Stimulated activated CD4-positive, alpha-beta T cell treated with anti-CD3 and anti-CD28 coated beads, Interleukin-4, amount 100 ng/mL, for 1 hour (primary cell): ENCODE measurements at regions not wholly inside any gene's neighbourhood (a gene's known extent, or its start where the extent isn't known, plus 50 kb on each side); places are given as distances from the start of the nearest gene placed in this dataset.

ENCODE experiments used
- DNase-seq: peaks from one replicate; pipeline ENCODE4 v3.0.0-alpha.2; 2020

- DNase-seq = no peak
These were observed 52.8 kb downstream of the PPP1R2C start for GRCh38 chrX:42725196-42725595.

- DNase-seq = no peak
These were observed 57.8 kb downstream of the PPP1R2C start for GRCh38 chrX:42720209-42720608.

DNA sequence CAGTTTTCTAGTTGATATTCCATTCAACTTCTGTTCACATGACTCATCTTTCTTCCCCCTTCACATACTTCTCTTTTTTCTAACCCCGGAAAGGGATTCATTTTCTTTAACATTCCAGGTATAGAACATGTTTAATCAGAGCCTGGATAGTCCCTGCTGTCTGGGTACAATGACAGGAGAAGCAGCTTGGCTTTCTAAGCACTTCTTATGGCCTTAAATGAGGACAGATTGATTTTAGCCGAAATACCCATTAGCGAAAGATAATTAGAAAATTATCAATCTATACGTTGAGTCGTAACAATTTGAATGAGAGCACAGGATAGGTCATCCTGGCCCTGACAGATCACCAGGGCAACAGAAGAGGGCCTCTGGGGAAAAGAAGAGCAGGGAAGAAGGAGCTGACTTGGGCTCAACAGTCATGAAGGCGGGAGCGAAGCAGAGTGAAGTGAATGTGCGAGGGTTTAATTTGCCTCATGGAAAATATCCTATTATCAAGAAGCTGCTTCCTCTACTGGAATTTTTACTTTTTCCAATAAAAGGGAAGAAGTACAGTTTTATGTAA lies 62.2 kb downstream of the PPP1R2C start:
- no peak for DNase-seq

GRCh38 chrX:42714981-42715700 lies 62.8 kb downstream of the PPP1R2C start:
- DNase-seq = peak; percentile 45

DNA sequence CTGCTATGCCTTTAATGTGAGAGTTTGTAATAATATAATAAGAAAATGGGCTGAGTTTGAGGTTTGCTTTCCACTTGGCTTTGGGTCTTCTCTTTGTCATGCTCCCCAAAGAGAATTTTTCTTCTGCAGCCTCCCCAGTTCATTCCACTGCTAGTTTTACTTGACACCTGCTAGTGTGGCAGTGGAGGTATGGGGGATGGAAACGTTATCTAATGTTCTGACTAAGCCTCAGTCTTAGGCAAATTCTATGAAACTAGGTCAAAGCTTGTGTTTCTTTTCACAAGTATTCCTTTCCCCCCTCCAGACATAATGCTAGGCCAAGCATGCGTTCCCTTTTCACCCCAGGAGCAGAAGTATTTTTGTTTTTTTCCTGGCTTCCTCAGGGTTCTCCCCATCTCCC lies 67.5 kb downstream of the PPP1R2C start:
- no peak for DNase-seq

DNA sequence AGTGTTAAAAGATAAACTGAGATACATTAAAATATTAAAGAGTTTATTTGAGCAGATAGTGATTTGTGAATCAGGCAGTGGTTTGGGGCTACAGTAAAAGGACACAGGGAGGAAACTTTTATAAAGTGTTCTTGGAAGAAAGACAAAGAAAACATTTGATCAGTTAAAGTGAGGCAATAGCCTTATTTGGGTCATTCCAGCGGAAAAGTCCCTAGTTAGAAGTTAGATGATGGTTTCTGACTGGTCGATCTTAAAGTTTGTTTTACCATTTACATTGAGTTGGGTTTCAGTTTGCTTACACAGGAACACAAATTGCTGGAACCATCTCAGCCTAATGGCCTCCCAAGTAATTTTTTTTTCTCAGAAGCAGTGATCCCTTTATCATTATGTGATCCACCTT lies 69.7 kb downstream of the PPP1R2C start:
- DNase-seq = no peak

DNA sequence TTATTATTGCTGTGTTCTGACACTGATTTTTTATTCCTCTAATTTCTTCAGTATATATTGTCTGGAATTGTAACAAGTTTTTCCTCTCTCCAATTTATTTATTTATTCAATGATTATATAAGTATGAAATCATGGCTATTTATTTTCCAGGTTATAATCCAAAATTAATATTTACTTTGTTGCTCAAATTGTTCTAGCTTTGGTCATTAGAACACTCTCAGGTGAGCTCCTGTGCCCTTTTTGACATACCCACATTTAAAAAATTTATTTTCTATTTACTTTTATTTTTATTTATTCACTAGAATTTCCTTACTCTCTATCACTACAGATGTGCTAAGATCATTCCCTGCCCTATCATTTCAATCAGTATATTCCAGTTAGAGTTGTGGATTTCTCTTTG lies 70.2 kb downstream of the PPP1R2C start:
- no peak for DNase-seq

DNA sequence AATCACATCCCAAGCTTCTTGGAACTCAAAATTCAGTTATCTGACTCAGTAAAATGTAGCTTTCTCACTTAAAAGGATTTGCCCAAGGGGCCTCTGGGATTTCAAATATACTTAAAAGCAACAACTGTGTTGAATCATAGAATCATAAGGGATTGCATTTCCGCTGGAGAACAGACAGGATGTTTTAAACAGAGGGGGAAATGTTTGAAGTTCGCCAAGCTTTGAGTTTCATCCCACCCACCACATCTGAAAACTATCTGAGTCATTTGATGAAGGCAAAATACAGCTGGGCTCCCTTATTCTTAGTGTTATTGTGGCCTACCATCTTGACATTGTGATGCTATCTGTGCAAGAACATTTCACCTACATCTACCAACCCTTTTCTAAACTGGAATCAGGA lies 73.5 kb downstream of the PPP1R2C start:
- DNase-seq = no peak

DNA sequence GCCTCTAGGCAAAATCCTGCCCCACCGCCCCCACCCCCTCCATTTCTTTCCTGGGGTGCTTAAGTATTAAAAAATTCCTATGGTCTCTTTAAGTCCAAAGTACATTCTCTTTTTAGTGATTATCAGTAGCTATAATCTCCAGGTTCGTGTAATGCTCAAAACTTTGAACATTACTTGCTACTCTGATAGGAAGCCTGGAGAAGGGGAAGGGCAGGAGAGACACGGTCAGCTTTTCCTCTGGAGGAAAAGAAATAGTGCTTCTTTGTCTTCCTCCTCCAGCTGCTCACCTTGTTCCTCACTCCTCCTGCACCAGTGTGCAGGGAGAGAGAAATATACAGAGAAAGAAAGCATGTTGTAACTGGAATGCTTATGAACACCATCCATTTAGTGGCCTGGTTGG lies 80.4 kb downstream of the PPP1R2C start:
- no peak for DNase-seq

- no peak for DNase-seq
These were observed 81.3 kb downstream of the PPP1R2C start for GRCh38 chrX:42696536-42697124.

- DNase-seq = no peak
These were observed 82.1 kb downstream of the PPP1R2C start for GRCh38 chrX:42695800-42696358.

DNA sequence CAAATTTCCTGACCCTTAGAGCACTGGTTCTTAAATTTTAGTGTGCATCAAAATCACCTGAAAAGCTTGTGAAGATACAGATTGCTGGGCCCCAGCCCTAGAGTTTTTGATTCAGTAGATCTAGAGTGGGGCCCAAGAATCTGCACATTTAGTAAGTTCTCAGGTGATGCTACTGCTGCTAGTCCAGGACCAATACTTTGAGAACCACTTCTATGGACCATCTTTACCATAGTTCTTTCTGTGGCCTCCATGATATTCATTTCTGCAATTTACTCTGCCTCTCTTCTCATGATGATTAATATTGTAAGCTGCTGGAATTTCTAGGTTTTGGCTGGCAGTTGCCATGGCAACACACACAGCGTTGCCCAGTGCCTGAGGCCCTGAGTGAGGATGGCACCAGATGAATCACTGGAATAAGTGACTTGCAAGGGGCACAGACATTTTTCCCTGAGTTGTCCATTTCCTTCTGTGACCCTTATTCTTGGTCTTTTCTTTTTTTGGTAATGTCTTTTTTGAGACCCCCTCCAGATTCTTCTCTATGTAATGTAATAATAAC lies 83.6 kb downstream of the PPP1R2C start:
- no peak for DNase-seq

GRCh38 chrX:42691196-42691595 lies 86.8 kb downstream of the PPP1R2C start:
- DNase-seq = no peak

GRCh38 chrX:42686706-42687105 lies 91.3 kb downstream of the PPP1R2C start:
- no peak for DNase-seq

DNA sequence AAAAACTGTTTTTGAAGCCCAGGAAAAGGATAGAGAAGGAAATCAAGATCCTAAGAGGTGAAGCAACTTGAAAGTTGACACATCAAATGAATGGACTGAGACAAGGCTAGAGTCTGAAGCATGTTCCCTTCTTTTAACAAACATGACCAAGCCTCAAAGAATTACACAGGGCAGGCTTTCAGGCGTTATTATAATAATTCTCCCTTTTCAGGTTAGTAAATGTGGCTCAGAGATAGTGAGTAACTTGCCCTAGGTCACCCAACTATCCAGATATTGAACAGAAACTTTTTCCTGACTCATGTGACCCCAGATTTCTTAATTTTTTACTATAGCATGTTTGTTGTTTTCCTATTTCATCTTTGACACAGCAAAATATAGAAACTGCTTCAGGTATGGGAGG lies 91.7 kb downstream of the PPP1R2C start:
- no peak for DNase-seq

DNA sequence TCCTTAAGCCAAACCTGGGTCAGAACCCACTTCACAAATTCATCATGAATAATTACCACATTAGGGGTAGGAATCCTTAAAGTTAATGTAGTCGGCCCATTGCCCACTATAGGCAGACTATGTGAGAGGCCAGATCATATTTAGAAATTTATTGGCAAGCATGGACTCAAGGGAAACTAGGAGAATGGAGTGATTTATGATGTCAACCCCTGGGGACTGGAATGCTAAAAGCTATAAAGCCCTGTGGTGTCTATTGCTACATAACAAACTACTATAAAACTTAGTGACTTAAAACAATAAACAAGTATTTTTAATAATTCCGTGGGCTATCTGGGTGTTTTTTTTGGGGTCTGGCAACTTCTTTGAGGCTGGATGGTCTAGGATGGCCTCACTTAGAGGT lies 93.9 kb downstream of the PPP1R2C start:
- DNase-seq = no peak

DNA sequence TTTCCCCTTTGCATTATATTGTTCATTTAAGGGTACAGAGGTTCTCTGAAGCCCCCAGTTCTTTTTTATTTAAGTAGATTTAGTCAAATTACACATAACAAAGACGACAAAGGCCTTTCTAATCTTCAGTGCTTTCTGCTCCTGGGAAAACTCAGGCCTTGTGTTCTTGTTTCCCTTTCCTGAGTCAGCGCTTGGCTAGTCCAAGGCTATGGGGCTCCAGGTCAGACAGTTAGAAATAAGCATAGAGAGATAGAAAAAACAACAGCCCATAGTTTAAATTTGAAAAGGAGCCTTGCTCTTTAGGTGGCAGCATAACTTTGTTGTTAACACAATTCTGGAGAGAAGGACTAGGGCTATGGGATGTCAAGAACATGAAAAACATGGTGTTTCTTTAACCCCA lies 97.3 kb downstream of the PPP1R2C start:
- DNase-seq = no peak

DNA sequence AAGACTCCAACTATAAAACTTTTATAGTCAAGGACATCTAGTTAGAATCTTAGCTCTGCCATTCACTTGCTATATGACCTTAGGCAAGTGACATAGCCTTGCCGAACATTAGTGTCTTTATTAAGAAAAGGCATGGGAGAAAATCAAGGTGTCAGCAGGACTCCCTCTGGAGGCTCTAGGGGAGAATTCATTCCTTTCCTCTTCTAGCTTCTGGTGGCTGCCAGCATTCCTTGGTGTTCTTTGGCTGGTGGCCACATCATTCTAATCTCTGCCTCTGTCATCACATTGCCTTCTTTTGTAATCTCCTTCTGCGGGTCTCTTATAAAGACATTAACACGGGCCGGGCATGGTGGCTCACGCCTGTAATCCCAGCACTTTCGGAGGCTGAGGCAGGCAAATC lies 99.8 kb downstream of the PPP1R2C start:
- no peak for DNase-seq

GRCh38 chrX:42673301-42673810 lies 104.6 kb downstream of the PPP1R2C start:
- DNase-seq = no peak

GRCh38 chrX:42664680-42665079 lies 113.3 kb downstream of the PPP1R2C start:
- no peak for DNase-seq

DNA sequence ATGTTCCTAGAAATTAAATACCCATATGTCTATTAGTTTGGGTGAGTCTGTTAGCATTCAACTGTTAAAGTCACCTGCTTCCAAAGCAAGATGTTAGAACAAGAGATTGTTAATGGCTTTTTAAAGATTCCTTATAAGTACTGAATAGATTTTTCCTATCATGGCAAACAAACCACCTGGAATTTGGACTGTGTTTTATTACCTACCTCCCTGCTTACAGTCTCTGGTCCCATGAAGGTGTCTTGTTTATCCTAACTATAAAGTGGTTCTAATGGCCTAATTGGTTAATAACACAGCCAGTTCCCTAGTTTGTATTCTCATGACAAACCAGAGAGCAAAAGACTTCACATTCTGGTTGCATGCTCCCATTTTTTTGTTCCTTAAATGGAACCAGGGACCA lies 149.5 kb downstream of the PPP1R2C start:
- no peak for DNase-seq

- no peak for DNase-seq
These were observed 150.1 kb downstream of the PPP1R2C start for GRCh38 chrX:42627891-42628290.

- no peak for DNase-seq
These were observed 153.4 kb downstream of the PPP1R2C start for GRCh38 chrX:42624524-42624923.

DNA sequence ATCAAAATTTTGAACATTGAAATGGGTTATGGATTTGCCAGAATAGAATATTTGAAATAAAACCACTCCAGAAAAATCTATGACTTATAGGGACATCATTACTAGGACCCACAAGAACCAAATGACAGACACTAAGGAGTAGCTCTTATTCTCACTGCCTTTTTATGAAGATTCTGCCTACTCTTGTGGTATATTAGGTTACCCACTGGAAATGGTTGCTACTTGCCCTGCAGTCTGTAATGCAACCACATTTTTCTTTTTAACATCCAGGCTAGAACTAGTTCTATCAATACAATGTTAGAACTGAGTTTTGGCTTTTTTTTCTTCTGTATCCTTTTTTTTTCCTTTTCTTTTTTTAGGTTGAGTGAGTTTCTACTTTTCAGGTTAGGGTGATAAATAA lies 158.9 kb downstream of the PPP1R2C start:
- DNase-seq = no peak
